ENCODE measurements at regions not wholly inside any gene's neighbourhood (a gene's known extent, or its start where the extent isn't known, plus 50 kb on each side); places are given as distances from the start of the nearest gene placed in this dataset.

- TF ChIP-seq CTCF (IDR thresholded peaks at IDR 0.05; ENCODE audit: low read length, missing control alignments), result no peak
- no peak overlapping the region for H3K4me3 ChIP-seq (replicated peaks; ENCODE audit: low read depth, low read length)
- no peak for DNase-seq (ENCODE audit: low read depth)
Measured at GRCh38 chr21:26379561-26379960, 193.5 kb downstream of the CYYR1 start.

DNA sequence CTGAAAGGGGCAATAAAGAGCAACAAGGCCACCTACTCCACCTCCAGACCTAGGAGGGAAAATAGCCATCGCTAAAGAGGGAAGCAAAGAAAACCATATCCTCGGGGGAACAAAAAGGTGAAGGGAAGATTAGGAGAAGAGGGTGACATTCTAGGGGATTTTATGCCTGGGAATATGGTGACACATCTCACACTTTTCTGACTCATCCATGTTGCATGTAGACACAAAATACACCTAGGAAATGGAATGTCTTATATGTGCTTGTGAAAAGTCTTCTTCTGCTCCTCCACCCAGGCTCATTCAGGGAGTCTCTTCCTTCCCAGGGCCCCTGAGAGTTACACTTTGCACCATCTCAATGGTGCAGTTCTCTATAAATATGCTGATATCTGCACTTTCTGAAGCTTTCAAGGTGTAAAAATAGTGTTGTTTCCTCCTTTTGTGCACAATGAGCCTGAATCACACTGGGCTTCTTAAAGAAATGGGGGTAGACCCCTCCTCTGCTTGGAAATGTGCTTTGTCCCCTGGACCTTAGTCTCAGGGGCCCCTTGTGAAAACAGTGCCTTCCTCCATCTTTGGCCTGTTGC is 195.9 kb downstream of the CYYR1 start:
- no peak for DNase-seq (ENCODE audit: low read depth)
- no peak overlapping the region for H3K4me3 ChIP-seq (replicated peaks; ENCODE audit: low read depth, low read length)
- TF ChIP-seq CTCF (IDR thresholded peaks at IDR 0.05; ENCODE audit: low read length, missing control alignments), result no peak

- no peak for DNase-seq (ENCODE audit: low read depth)
- H3K4me3 ChIP-seq (replicated peaks; ENCODE audit: low read depth, low read length), result no peak overlapping the region
- TF ChIP-seq CTCF (IDR thresholded peaks at IDR 0.05; ENCODE audit: low read length, missing control alignments), result no peak
Measured at GRCh38 chr21:26374817-26375216, 198.3 kb downstream of the CYYR1 start.

- H3K4me3 ChIP-seq (replicated peaks; ENCODE audit: low read depth, low read length), result no peak overlapping the region
- DNase-seq (ENCODE audit: low read depth), result no peak
- TF ChIP-seq CTCF (IDR thresholded peaks at IDR 0.05; ENCODE audit: low read length, missing control alignments), result no peak
Measured at GRCh38 chr21:26368591-26369320, 198.2 kb upstream of the APP start.

DNA sequence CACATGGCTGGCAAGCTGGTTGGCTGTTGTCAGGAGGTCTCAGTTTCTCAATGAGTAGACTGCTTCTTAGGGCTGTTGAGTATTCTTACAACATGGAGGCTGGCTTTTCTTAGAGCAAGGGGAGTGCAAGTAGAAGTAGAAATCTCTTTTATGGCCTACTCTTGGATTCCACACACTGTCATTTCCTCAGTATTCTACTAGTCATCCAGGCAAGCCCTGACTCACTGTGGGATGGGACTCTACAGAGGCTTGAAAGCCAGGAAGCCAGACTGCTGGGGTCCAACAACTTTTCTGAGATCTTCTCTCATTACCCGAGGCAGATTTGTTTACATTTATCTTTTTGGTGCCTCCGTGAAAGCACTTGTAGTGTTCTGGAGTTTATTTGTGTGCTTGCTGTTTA is 196.2 kb upstream of the APP start:
- no peak overlapping the region for H3K4me3 ChIP-seq (replicated peaks; ENCODE audit: low read depth, low read length)
- no peak for DNase-seq (ENCODE audit: low read depth)
- no peak for TF ChIP-seq CTCF (IDR thresholded peaks at IDR 0.05; ENCODE audit: low read length, missing control alignments)

DNA sequence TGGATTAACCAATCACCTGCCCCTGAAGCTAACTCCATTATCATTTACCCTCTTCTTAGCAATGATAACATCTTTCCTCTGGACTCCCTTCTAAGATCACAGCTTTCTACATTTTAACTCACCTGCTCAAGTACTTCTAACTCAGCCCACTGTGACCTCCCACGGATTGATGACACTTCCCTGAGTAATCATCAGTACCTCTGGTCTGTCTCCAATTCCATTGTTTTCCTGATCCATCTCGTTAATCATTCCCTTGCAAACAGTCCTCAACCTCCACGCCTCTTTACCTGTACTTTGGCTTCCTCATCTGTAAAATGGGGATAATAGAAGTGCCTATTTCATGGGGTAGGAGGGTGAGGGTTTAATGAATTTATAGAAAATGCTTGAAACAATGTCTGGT is 195.3 kb upstream of the APP start:
- no peak for DNase-seq (ENCODE audit: low read depth)
- TF ChIP-seq CTCF (IDR thresholded peaks at IDR 0.05; ENCODE audit: low read length, missing control alignments), result no peak
- no peak overlapping the region for H3K4me3 ChIP-seq (replicated peaks; ENCODE audit: low read depth, low read length)

DNA sequence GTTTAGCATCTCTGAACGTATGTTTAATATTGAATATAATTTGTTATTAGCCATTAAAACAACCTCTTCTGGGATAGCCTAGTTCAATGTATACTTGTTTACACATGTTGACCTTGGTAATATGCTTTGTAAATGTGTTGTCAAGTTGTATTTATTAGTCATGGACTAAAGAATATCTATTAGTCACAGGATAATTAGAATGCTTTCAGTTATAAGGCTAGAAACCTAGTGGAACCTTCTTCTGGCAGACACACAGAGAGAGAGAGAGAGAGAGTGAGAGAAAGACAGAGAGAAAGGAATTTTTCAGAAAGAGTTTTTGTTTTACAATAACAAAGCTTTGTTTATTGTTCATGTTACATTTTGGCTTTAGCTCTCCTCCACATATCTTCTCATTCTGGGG is 181.1 kb upstream of the APP start:
- no peak for DNase-seq (ENCODE audit: low read depth)
- TF ChIP-seq CTCF (IDR thresholded peaks at IDR 0.05; ENCODE audit: low read length, missing control alignments), result no peak
- H3K4me3 ChIP-seq (replicated peaks; ENCODE audit: low read depth, low read length), result no peak overlapping the region

All from fibroblast of pulmonary artery (primary cell).